Tibial nerve (tissue), 4 donors: ENCODE measurements at regions not wholly inside any gene's neighbourhood (a gene's known extent, or its start where the extent isn't known, plus 50 kb on each side); places are given as distances from the start of the nearest gene placed in this dataset.

ENCODE experiments used
- CTCF ChIP-seq, 5 experiments: fragments of 200-600 bp in 3 of 5; fragments of 450-650 bp in 2 of 5; sonication (generic) in 3 of 5; IDR thresholded peaks; one replicate each; pipeline ENCODE4 v1.5.1; 2016 to 2019; ENCODE audit warnings: antibody characterized with exemption in 5 of 5, mild to moderate bottlenecking in 3 of 5, moderate library complexity in 2 of 5
- EP300 ChIP-seq, 2 donors: sonication (generic); formaldehyde crosslinking; IDR thresholded peaks; one replicate each; pipeline ENCODE4 v1.6.1; 2017; ENCODE audit warnings: antibody characterized with exemption in 2 of 2, mild to moderate bottlenecking in 1 of 2
- POLR2A ChIP-seq, 2 donors: fragments of 450-650 bp; IDR thresholded peaks; one replicate each; pipeline ENCODE4 v1.6.1; 2017; ENCODE audit warnings: antibody characterized with exemption in 2 of 2, mild to moderate bottlenecking in 2 of 2, moderate library complexity in 2 of 2

GRCh38 chr6:27669624-27670301, 196.9 kb upstream of the ZNF184 start:
- TF ChIP-seq CTCF (IDR thresholded peaks at IDR 0.05), result no peak
- TF ChIP-seq POLR2A (IDR thresholded peaks at IDR 0.05), result no peak
- TF ChIP-seq EP300 (IDR thresholded peaks at IDR 0.05), result no peak
